Adrenal gland (tissue), 5 donors: ENCODE measurements at regions not wholly inside any gene's neighbourhood (a gene's known extent, or its start where the extent isn't known, plus 50 kb on each side); places are given as distances from the start of the nearest gene placed in this dataset.

Experiments used
- CTCF ChIP-seq, 6 experiments: fragments of 450-650 bp in 4 of 6; fragments of 200-600 bp in 2 of 6; sonication (generic) in 1 of 6; IDR thresholded peaks; 1 replicate in 5 of 6; 2 replicates in 1 of 6; pipeline versions ENCODE4 v1.5.1 to v1.8.0; 2016 to 2021; ENCODE audit warnings: antibody characterized with exemption in 6 of 6, mild to moderate bottlenecking in 2 of 6, moderate library complexity in 1 of 6
- POLR2A ChIP-seq, 2 donors: fragments of 450-650 bp; IDR thresholded peaks; one replicate each; pipeline ENCODE4 v1.6.1; 2017; ENCODE audit warnings: antibody characterized with exemption in 2 of 2, mild to moderate bottlenecking in 2 of 2, moderate library complexity in 1 of 2
- donor health status: DM: no; HTN: no; CAD: no.

GRCh38 chr7:112699725-112700513, 90.3 kb downstream of the TMEM168 start:
- TF ChIP-seq CTCF (IDR thresholded peaks at IDR 0.05): no peak
- TF ChIP-seq POLR2A (IDR thresholded peaks at IDR 0.05): no peak
